Activated CD8-positive, alpha-beta T cell treated with anti-CD3 and anti-CD28 coated beads for 36 hours (primary cell): ENCODE measurements at regions not wholly inside any gene's neighbourhood (a gene's known extent, or its start where the extent isn't known, plus 50 kb on each side); places are given as distances from the start of the nearest gene placed in this dataset.
"Not testable (repeated sequence)": the region's sequence is repeated elsewhere in the genome, so short reads cannot be mapped to it uniquely, and the experiment has no call there.

ENCODE experiments used
- ATAC-seq: fragments of 200-7000 bp; cut with Tn5 transposase; one replicate; pipeline ENCODE4 v1.10.0; 2021; ENCODE audit warnings: mild to moderate bottlenecking, moderate library complexity
- CTCF ChIA-PET: fragments of 350-600 bp; sonication (Branson Sonifier 250); formaldehyde crosslinking; loops from one replicate; lab custom pipeline; 2021; ENCODE audit warnings: antibody characterized with exemption; lab: Charles Lee
- POLR2A ChIA-PET: fragments of 350-600 bp; sonication (Branson Sonifier 250); formaldehyde crosslinking; loops from one replicate; lab custom pipeline; 2021; ENCODE audit warnings: antibody characterized with exemption; lab: Charles Lee
- DNase-seq: peaks from one replicate; pipeline ENCODE4 v3.0.0-alpha.2; 2020
- H3K27ac Mint-ChIP-seq: one replicate; pipeline ENCODE4 v1.8.0; 2021; ENCODE audit warnings: mild to moderate bottlenecking, mixed read lengths
- H3K27me3 Mint-ChIP-seq: one replicate; pipeline ENCODE4 v1.8.0; 2021; ENCODE audit warnings: mixed read lengths
- H3K36me3 Mint-ChIP-seq: one replicate; pipeline ENCODE4 v1.8.0; 2021; ENCODE audit warnings: low read depth, mixed read lengths
- H3K4me1 Mint-ChIP-seq: one replicate; pipeline ENCODE4 v1.8.0; 2021; ENCODE audit warnings: low read depth, mixed read lengths
- H3K4me3 Mint-ChIP-seq: one replicate; pipeline ENCODE4 v1.8.0; 2021; ENCODE audit warnings: mild to moderate bottlenecking, moderate library complexity, mixed read lengths
- H3K9me3 Mint-ChIP-seq: one replicate; pipeline ENCODE4 v1.8.0; 2021; ENCODE audit warnings: mixed read lengths
- intact Hi-C: fragments of 100-400 bp; cut with micrococcal nuclease; formaldehyde crosslinking; loops from one replicate; pipeline ENCODE4 v1.10.0; 2022
- TF ChIP-seq, protein P1 (sequence below): fragments of 200-600 bp; IDR thresholded peaks from one replicate; pipeline ENCODE4 v1.8.0; 2022; ENCODE audit warnings: antibody characterized with exemption, mild to moderate bottlenecking

DNA sequence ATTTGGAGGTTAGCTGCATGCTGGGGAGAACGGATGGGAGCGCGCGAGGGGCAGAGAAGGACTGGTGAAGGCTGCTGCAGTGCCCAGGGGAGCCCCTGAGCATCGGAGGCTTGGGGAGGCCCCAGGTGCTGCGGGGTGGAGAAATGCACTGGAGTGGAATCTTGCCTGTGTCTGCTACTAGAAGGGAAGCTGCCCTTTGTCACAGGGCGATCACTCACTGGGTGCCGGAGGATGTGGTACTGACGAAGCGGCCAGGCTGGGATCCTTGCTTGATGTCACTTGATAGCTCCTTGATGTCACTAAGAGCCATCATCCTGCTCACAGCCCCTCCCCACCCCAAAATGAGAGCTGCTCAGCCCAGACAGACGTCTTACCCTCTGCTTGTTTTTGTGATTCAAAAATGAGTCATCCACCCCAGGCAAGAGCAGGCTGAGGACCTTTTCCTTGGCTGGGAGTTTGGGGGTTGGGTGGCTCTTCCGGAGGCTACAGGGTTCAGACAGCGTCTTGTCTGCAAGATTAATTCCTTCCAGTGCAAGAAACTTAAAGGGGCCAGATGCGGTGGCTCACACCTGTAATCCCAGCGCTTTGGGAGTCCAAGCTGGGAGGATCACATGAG, 62.6 kb upstream of the PMEPA1 start:
- POLR2A ChIA-PET: interaction anchor here (0.6 kb wide), 1 partner anchor 353 kb away, joined by 3 read pairs; no protein-coding TSS in a partner anchor
- Mint-ChIP-seq H3K27ac (no peak overlapping the region), H3K4me3 (no peak overlapping the region), H3K4me1 (peaks cover 8% of the 10 kb centered on the region), H3K36me3 (no peaks in the 10 kb centered on the region), H3K9me3 (no peaks in the 10 kb centered on the region), H3K27me3 (peaks cover 10% of the 10 kb centered on the region)
- peak; percentile 80 for ATAC-seq
- TF ChIP-seq, protein P1, sequence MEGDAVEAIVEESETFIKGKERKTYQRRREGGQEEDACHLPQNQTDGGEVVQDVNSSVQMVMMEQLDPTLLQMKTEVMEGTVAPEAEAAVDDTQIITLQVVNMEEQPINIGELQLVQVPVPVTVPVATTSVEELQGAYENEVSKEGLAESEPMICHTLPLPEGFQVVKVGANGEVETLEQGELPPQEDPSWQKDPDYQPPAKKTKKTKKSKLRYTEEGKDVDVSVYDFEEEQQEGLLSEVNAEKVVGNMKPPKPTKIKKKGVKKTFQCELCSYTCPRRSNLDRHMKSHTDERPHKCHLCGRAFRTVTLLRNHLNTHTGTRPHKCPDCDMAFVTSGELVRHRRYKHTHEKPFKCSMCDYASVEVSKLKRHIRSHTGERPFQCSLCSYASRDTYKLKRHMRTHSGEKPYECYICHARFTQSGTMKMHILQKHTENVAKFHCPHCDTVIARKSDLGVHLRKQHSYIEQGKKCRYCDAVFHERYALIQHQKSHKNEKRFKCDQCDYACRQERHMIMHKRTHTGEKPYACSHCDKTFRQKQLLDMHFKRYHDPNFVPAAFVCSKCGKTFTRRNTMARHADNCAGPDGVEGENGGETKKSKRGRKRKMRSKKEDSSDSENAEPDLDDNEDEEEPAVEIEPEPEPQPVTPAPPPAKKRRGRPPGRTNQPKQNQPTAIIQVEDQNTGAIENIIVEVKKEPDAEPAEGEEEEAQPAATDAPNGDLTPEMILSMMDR: no peak
- DNase-seq: peak; percentile 43
- CTCF ChIA-PET: no interaction called here
- intact Hi-C loops: no loop called here

- intact Hi-C loops: no loop called here
- ChIA-PET CTCF (no interaction called here), POLR2A (interaction anchor here (0.6 kb wide), 1 partner anchor 1429 kb away, joined by 4 read pairs; no protein-coding TSS in a partner anchor)
- no peak for ATAC-seq
- H3K27me3 Mint-ChIP-seq: peaks cover 8% of the 10 kb centered on the region
- H3K27ac Mint-ChIP-seq: no peak overlapping the region
- no peaks in the 10 kb centered on the region for H3K36me3 Mint-ChIP-seq
- no peaks in the 10 kb centered on the region for H3K9me3 Mint-ChIP-seq
- TF ChIP-seq, protein P1: no peak
- no peak for DNase-seq
- H3K4me3 Mint-ChIP-seq: no peak overlapping the region
- H3K4me1 Mint-ChIP-seq: peaks cover 8% of the 10 kb centered on the region
Observed at GRCh38 chr20:57770852-57771720, 61.3 kb upstream of the PMEPA1 start.

DNA sequence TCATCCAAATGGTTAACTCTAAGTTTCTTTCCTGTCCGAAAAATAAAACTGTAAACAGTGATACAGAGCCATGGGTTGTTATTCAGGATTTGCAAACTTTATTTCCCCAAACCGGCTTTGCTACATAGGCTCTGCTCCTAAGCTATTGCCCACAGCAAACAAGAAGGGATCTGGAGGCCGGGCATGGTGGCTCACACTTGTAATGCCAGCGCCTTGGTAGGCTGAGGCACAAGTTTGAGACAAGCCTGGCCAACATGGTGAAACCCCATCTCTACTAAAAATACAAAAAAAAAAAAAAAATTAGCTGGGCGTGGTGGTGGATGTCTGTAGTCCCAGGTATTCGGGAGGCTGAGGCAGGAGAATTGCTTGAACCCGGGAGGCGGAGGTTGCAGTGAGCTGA, 60.6 kb upstream of the PMEPA1 start:
- POLR2A ChIA-PET, H3K9me3 Mint-ChIP-seq, CTCF ChIA-PET: not testable (repeated sequence)

DNA sequence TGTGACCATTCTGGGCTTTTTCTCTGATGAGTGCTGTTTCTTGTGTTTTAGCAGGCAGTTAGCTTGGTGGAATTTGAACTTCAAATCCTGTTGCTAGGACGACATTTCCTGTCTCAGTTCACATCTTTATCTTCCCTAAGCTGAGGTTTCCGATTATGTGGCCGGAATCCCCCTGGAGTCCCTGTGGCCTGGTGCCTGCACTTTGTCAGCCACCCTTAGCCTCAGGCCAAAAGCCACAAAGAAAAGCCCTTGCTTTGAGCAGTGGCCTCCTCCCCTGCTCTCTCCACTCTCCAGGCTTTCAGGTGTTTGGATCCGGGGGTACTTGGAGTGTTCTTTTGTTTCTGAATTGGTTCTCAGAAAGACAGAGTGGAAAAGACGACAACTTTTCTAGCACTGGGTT, 59.9 kb upstream of the PMEPA1 start:
- Mint-ChIP-seq H3K27ac (no peak overlapping the region), H3K36me3 (no peaks in the 10 kb centered on the region), H3K4me3 (no peak overlapping the region), H3K4me1 (peaks cover 8% of the 10 kb centered on the region), H3K27me3 (peaks cover 8% of the 10 kb centered on the region), H3K9me3 (peaks cover 1% of the 10 kb centered on the region)
- ChIA-PET POLR2A (no interaction called here), CTCF (no interaction called here)
- intact Hi-C loops: no loop called here
- no peak for DNase-seq
- TF ChIP-seq, protein P1: no peak
- no peak for ATAC-seq

More for the DNA sequence above, 60.6 kb upstream of the PMEPA1 start:
- intact Hi-C loops, H3K4me3 Mint-ChIP-seq, ATAC-seq, H3K27me3 Mint-ChIP-seq, H3K4me1 Mint-ChIP-seq, DNase-seq, H3K36me3 Mint-ChIP-seq, H3K27ac Mint-ChIP-seq: not testable (repeated sequence)

DNA sequence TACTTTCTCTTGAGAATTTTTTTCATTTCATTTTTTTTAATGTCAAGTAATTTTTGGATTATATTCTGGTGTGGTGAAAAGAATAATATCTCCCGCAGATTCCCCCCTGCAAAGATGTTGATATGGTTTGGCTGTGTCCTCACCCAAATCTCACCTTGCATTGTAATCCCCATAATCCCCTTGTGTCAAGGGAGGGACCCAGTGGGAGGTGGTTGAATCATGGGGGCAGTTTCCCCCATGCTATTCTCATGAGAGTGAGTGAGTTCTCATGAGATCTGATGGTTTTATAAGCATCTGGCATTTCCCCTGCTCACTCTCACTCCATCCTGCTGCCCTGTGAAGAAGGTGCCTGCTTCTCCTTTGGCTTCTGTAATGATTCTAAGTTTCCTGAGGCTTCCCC, 58.7 kb upstream of the PMEPA1 start:
- H3K27me3 Mint-ChIP-seq: peaks cover 10% of the 10 kb centered on the region
- H3K36me3 Mint-ChIP-seq: no peaks in the 10 kb centered on the region
- H3K4me3 Mint-ChIP-seq: no peak overlapping the region
- peaks cover 8% of the 10 kb centered on the region for H3K4me1 Mint-ChIP-seq
- intact Hi-C loops: no loop called here
- no peak for DNase-seq
- ChIA-PET POLR2A (no interaction called here), CTCF (no interaction called here)
- peaks cover 6% of the 10 kb centered on the region for H3K9me3 Mint-ChIP-seq
- TF ChIP-seq, protein P1: no peak
- ATAC-seq: no peak
- no peak overlapping the region for H3K27ac Mint-ChIP-seq
